ENCODE measurements at regions not wholly inside any gene's neighbourhood (a gene's known extent, or its start where the extent isn't known, plus 50 kb on each side); places are given as distances from the start of the nearest gene placed in this dataset.

GRCh38 chr5:91232523-91232922 is 150.6 kb downstream of the ARRDC3 start:
- H3K27me3 ChIP-seq (ENCODE audit: control insufficient read depth, insufficient read depth, low read length, poor library complexity, severe bottlenecking) = no peaks in the 10 kb centered on the region
- Mint-ChIP-seq H3K4me1 (peaks cover 2% of the 10 kb centered on the region), H3K9me3 (peaks cover 13% of the 10 kb centered on the region), H3K27ac (no peak overlapping the region), H3K4me3 (no peak overlapping the region), H3K27me3 (ENCODE audit: insufficient read depth) (no peaks in the 10 kb centered on the region), H3K36me3 (ENCODE audit: low read depth) (no peaks in the 10 kb centered on the region)
- WGBS, 2 experiments (ENCODE audit: insufficient coverage in 1 of 2, insufficient read length in 1 of 2) = 86 to 90% methylated on average over 2 to 3 of the region's 3 CpGs
- no peak overlapping the region for H3K27ac ChIP-seq (ENCODE audit: low read depth, low read length)
- H3K36me3 ChIP-seq (ENCODE audit: control insufficient read depth, insufficient read depth, low read length) = no peaks in the 10 kb centered on the region
- peaks cover 3% of the 10 kb centered on the region for H3K9me3 ChIP-seq (ENCODE audit: control insufficient read depth, low read length)
- no peak overlapping the region for H3K9ac ChIP-seq (ENCODE audit: extremely low read depth, low read length, poor library complexity, severe bottlenecking)
- DNase-seq = no peak
- no peak overlapping the region for H3K4me3 ChIP-seq (ENCODE audit: low read length)
- H3K4me1 ChIP-seq (ENCODE audit: control insufficient read depth, insufficient read depth, low read length) = no peaks in the 10 kb centered on the region
- TF ChIP-seq, protein P1, sequence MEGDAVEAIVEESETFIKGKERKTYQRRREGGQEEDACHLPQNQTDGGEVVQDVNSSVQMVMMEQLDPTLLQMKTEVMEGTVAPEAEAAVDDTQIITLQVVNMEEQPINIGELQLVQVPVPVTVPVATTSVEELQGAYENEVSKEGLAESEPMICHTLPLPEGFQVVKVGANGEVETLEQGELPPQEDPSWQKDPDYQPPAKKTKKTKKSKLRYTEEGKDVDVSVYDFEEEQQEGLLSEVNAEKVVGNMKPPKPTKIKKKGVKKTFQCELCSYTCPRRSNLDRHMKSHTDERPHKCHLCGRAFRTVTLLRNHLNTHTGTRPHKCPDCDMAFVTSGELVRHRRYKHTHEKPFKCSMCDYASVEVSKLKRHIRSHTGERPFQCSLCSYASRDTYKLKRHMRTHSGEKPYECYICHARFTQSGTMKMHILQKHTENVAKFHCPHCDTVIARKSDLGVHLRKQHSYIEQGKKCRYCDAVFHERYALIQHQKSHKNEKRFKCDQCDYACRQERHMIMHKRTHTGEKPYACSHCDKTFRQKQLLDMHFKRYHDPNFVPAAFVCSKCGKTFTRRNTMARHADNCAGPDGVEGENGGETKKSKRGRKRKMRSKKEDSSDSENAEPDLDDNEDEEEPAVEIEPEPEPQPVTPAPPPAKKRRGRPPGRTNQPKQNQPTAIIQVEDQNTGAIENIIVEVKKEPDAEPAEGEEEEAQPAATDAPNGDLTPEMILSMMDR (conservative IDR thresholded peaks at IDR 0.05) = no peak

DNA sequence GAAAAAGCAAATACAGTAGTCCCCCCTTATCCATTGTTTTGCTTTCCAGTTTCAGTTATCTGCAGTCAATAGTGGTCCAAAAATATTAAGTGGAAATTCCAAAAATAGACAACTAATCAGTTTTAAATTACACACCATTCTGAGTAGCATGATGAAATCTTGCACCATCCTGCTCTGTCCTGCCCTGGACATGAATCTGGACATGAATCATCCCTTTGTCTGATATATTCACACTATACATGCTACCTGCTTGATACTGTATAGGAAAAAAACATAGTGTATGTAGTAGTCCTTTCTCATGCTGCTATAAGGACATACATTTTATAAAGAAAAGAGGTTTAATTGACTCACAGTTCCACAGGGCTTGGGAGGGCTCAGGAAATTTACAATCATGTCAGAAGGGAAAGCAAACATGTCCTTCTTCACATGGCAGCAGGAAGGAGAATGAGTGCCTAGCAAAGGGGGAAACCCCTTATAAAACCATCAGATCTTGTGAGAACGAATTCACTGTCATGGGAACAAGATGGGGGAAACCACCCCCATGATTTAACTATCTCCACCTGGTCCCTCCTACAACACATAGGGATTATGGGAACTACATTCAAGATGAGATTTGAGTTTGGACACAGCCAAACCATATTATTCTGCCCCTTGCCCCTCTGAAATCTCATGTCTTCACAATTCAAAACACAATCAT is 153.9 kb downstream of the ARRDC3 start:
- no peak overlapping the region for H3K27ac ChIP-seq (ENCODE audit: low read depth, low read length)
- no peak overlapping the region for H3K4me3 ChIP-seq (ENCODE audit: low read length)
- TF ChIP-seq, protein P1 (conservative IDR thresholded peaks at IDR 0.05) = no peak
- no peak for DNase-seq
- no peaks in the 10 kb centered on the region for H3K27me3 Mint-ChIP-seq (ENCODE audit: insufficient read depth)
- no peaks in the 10 kb centered on the region for H3K36me3 Mint-ChIP-seq (ENCODE audit: low read depth)
- no peak overlapping the region for H3K4me3 Mint-ChIP-seq
- no peak overlapping the region for H3K27ac Mint-ChIP-seq
- H3K9ac ChIP-seq (ENCODE audit: extremely low read depth, low read length, poor library complexity, severe bottlenecking) = no peak overlapping the region
- no peaks in the 10 kb centered on the region for H3K36me3 ChIP-seq (ENCODE audit: control insufficient read depth, insufficient read depth, low read length)
- H3K9me3 ChIP-seq (ENCODE audit: control insufficient read depth, low read length) = peaks cover 3% of the 10 kb centered on the region
- H3K9me3 Mint-ChIP-seq = peaks cover 13% of the 10 kb centered on the region
- no peaks in the 10 kb centered on the region for H3K4me1 ChIP-seq (ENCODE audit: control insufficient read depth, insufficient read depth, low read length)
- 75% methylated on average over 1 of the region's 1 CpG; no CpG with 5 or more reads in 1 of the 2 experiments for WGBS, 2 experiments (ENCODE audit: insufficient coverage in 1 of 2, insufficient read length in 1 of 2)
- H3K4me1 Mint-ChIP-seq = peaks cover 4% of the 10 kb centered on the region
- no peaks in the 10 kb centered on the region for H3K27me3 ChIP-seq (ENCODE audit: control insufficient read depth, insufficient read depth, low read length, poor library complexity, severe bottlenecking)

DNA sequence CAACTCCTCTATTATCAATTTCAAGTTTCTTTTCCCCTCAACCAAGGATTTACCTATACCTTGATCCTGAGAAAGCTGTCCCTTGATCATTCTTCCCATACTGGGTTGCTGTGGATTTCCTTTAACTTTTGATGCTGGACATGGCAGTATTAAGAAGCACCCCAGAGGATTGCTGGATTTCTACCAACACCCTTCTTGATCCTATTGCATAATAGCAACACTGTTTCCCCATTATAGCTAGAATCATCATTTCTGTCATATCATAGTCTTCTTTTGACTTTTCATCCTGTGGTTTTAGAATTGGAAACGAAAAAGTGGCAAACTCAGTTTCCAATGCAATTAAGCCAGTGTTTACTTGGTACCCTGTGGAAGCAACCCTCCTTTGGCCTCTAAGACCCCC is 154.9 kb downstream of the ARRDC3 start:
- Histone ChIP-seq H3K36me3 (ENCODE audit: control insufficient read depth, insufficient read depth, low read length) (no peaks in the 10 kb centered on the region), H3K4me3 (ENCODE audit: low read length) (no peak overlapping the region), H3K27me3 (ENCODE audit: control insufficient read depth, insufficient read depth, low read length, poor library complexity, severe bottlenecking) (no peaks in the 10 kb centered on the region), H3K27ac (ENCODE audit: low read depth, low read length) (no peak overlapping the region), H3K9ac (ENCODE audit: extremely low read depth, low read length, poor library complexity, severe bottlenecking) (no peak overlapping the region), H3K9me3 (ENCODE audit: control insufficient read depth, low read length) (peaks cover 3% of the 10 kb centered on the region), H3K4me1 (ENCODE audit: control insufficient read depth, insufficient read depth, low read length) (no peaks in the 10 kb centered on the region)
- H3K36me3 Mint-ChIP-seq (ENCODE audit: low read depth) = no peaks in the 10 kb centered on the region
- no peak overlapping the region for H3K27ac Mint-ChIP-seq
- WGBS, 2 experiments (ENCODE audit: insufficient coverage in 1 of 2, insufficient read length in 1 of 2) = 80 to 100% methylated on average over 1 of the region's 1 CpG
- TF ChIP-seq, protein P1 (conservative IDR thresholded peaks at IDR 0.05) = no peak
- no peaks in the 10 kb centered on the region for H3K27me3 Mint-ChIP-seq (ENCODE audit: insufficient read depth)
- peaks cover 4% of the 10 kb centered on the region for H3K4me1 Mint-ChIP-seq
- H3K4me3 Mint-ChIP-seq = no peak overlapping the region
- peaks cover 13% of the 10 kb centered on the region for H3K9me3 Mint-ChIP-seq
- no peak for DNase-seq

Data from endodermal cell (in vitro differentiated cells).